GM04504 (cell line): ENCODE measurements at regions not wholly inside any gene's neighbourhood (a gene's known extent, or its start where the extent isn't known, plus 50 kb on each side); places are given as distances from the start of the nearest gene placed in this dataset.

Experiments used
- DNase-seq: peaks from one replicate; pipeline ENCODE4 v3.0.0-alpha.2; 2012; ENCODE audit warnings: low read depth

- no peak for DNase-seq
Observed at GRCh38 chr12:4223273-4223845, 50.2 kb upstream of the CCND2 start.

- DNase-seq: no peak
Observed at GRCh38 chr12:4221258-4221620, 52.3 kb upstream of the CCND2 start.

- no peak for DNase-seq
Observed at GRCh38 chr12:4220536-4221257, 52.9 kb upstream of the CCND2 start.

- DNase-seq: no peak
Observed at GRCh38 chr12:4217091-4217490, 56.5 kb upstream of the CCND2 start.

- no peak for DNase-seq
Observed at GRCh38 chr12:4216187-4216927, 57.2 kb upstream of the CCND2 start.

GRCh38 chr12:4215229-4216186, 58.1 kb upstream of the CCND2 start:
- DNase-seq: no peak

- DNase-seq: no peak
Observed at GRCh38 chr12:4214877-4215228, 58.7 kb upstream of the CCND2 start.

GRCh38 chr12:4213471-4213870, 60.1 kb upstream of the CCND2 start:
- no peak for DNase-seq

GRCh38 chr12:4212845-4213244, 60.7 kb upstream of the CCND2 start:
- DNase-seq: no peak

GRCh38 chr12:4211372-4211771, 62.2 kb upstream of the CCND2 start:
- no peak for DNase-seq

GRCh38 chr12:4210183-4210582, 63.4 kb upstream of the CCND2 start:
- no peak for DNase-seq

- DNase-seq: no peak
Observed at GRCh38 chr12:4206470-4206869, 67.1 kb upstream of the CCND2 start.

GRCh38 chr12:4203772-4204376, 69.7 kb upstream of the CCND2 start:
- DNase-seq: no peak

- no peak for DNase-seq
Observed at GRCh38 chr12:4202918-4203317, 70.6 kb upstream of the CCND2 start.

- no peak for DNase-seq
Observed at GRCh38 chr12:4202487-4202886, 71.1 kb upstream of the CCND2 start.

- DNase-seq: no peak
Observed at GRCh38 chr12:4201333-4202100, 72.0 kb upstream of the CCND2 start.

- no peak for DNase-seq
Observed at GRCh38 chr12:4197922-4198763, 75.4 kb upstream of the CCND2 start.

- DNase-seq: no peak
Observed at GRCh38 chr12:4196805-4197420, 76.6 kb upstream of the CCND2 start.

GRCh38 chr12:4194668-4195067, 78.9 kb upstream of the CCND2 start:
- DNase-seq: no peak

GRCh38 chr12:4193821-4194220, 79.7 kb upstream of the CCND2 start:
- no peak for DNase-seq
